ENCODE measurements at regions not wholly inside any gene's neighbourhood (a gene's known extent, or its start where the extent isn't known, plus 50 kb on each side); places are given as distances from the start of the nearest gene placed in this dataset.
"Not testable (repeated sequence)": the region's sequence is repeated elsewhere in the genome, so short reads cannot be mapped to it uniquely, and the experiment has no call there.

DNA sequence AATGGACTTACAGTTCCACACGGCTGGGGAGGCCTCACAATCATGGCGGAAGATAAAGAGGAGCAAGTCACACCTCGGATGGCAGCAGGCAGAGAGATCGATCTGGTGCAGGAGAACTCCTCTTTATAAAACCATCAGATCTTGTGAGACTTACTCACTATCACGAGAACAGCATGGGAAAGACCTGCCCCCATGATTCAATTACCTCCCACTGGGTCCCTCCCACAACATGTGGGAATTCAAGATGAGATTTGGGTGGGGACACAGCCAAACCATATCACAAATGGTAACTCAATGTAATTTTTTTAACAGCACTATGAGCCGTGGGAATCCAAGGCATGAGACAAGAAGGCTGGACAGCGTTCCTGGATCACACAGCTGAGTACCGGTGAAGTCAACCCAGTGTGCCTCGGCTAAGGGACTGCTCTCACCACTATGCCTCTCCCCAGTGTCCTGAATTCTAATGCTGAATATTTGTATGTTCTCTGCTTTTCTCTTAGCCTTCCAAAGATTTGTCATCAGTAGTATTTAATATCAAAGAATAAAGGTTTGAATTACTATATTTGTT is 84.3 kb downstream of the IRS2 start:
- DNase-seq; H3K4me3 ChIP-seq; H3K27me3 ChIP-seq; H3K9me3 ChIP-seq; H3K4me1 ChIP-seq; intact Hi-C loops (cut with DNase I; ENCODE audit: low total_unique reads); H3K36me3 ChIP-seq (ENCODE audit: low read depth, missing control alignments); H3K27ac ChIP-seq: not testable (repeated sequence)
- 83 to 87% methylated on average over 9 of the region's 9 CpGs for WGBS, 2 donors

DNA sequence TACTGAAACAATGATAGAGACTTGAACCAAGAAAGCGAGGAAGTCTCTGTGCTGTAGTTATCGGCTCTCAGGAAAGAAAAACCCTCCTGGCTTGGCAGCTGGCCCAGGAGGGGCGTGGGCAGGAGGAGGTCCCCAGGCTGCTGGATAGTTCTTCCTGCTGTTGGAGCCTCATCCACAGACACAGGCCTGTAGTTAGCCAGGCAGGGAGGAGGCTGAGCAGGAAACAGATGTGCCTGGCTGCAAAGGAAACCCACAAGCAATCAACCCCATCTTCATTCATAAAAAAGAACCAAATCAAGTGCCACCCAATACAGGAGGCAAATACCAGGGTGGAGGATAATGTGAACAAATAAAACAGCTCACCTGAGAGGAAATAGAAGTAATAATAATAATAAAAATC is 86.2 kb downstream of the IRS2 start:
- peak; percentile 62 for DNase-seq
- no peak overlapping the region for H3K27ac ChIP-seq
- no peaks in the 10 kb centered on the region for H3K4me1 ChIP-seq
- no peak for TF ChIP-seq POLR2A (IDR thresholded peaks at IDR 0.05)
- TF ChIP-seq, protein P1, sequence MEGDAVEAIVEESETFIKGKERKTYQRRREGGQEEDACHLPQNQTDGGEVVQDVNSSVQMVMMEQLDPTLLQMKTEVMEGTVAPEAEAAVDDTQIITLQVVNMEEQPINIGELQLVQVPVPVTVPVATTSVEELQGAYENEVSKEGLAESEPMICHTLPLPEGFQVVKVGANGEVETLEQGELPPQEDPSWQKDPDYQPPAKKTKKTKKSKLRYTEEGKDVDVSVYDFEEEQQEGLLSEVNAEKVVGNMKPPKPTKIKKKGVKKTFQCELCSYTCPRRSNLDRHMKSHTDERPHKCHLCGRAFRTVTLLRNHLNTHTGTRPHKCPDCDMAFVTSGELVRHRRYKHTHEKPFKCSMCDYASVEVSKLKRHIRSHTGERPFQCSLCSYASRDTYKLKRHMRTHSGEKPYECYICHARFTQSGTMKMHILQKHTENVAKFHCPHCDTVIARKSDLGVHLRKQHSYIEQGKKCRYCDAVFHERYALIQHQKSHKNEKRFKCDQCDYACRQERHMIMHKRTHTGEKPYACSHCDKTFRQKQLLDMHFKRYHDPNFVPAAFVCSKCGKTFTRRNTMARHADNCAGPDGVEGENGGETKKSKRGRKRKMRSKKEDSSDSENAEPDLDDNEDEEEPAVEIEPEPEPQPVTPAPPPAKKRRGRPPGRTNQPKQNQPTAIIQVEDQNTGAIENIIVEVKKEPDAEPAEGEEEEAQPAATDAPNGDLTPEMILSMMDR (IDR thresholded peaks at IDR 0.05) = no peak
- intact Hi-C loops (cut with DNase I; ENCODE audit: low total_unique reads) = no loop called here
- H3K9me3 ChIP-seq = no peaks in the 10 kb centered on the region
- H3K27me3 ChIP-seq = no peaks in the 10 kb centered on the region
- H3K4me3 ChIP-seq = no peak overlapping the region
- 22 to 40% methylated on average over 3 of the region's 3 CpGs for WGBS, 2 donors
- no peaks in the 10 kb centered on the region for H3K36me3 ChIP-seq (ENCODE audit: low read depth, missing control alignments)

DNA sequence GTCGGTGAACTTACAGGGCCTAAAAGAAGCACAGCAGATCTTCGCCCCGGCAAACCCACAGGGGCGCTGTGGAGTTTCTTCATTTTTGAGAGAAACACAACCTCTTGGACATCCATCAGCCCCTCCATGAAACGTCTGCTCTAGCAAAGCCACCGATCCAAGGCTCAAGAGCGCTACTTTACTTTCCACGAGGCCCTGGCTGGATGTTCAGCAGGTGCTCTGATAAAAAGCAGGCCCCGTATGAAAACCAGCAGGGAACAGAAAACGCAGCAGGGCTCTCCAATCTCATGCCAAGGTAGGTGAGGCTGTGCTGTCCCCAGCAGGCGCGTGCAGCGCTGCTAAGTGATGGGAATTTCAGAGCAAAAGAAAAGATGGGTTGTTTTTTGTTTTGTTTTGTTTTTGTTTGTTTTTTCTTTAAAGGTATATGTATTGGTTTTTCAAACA is 86.7 kb downstream of the IRS2 start:
- WGBS, 2 donors = 89 to 93% methylated on average over 13 of the region's 13 CpGs

DNA sequence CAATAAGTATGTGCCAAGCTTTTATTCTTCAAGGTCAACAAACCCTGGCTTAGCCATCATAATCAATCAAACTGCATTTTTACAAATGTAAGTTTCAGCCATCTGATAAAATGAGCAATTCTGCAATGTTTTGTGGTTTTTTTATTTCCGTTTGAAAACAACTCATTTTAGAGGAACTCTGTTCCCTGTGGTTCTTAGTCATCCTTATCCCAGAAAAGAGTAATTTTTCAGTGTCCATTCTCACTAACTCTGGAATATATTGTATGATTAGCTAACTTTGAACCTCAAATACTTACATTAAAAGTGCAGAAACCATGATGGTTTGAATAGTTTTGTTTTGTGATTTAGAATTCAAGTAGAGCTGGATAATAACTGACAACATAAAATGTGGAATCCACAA is 87.6 kb downstream of the IRS2 start:
- intact Hi-C loops (cut with DNase I; ENCODE audit: low total_unique reads) = no loop called here
- no peak for DNase-seq

More for the DNA sequence above, 86.7 kb downstream of the IRS2 start:
- H3K9me3 ChIP-seq = no peaks in the 10 kb centered on the region
- intact Hi-C loops (cut with DNase I; ENCODE audit: low total_unique reads) = no loop called here
- H3K27me3 ChIP-seq = no peaks in the 10 kb centered on the region
- no peaks in the 10 kb centered on the region for H3K36me3 ChIP-seq (ENCODE audit: low read depth, missing control alignments)
- H3K4me1 ChIP-seq = no peaks in the 10 kb centered on the region
- DNase-seq = no peak
- H3K27ac ChIP-seq = no peak overlapping the region
- TF ChIP-seq, protein P1 (IDR thresholded peaks at IDR 0.05) = no peak
- TF ChIP-seq POLR2A (IDR thresholded peaks at IDR 0.05) = no peak
- no peak overlapping the region for H3K4me3 ChIP-seq

DNA sequence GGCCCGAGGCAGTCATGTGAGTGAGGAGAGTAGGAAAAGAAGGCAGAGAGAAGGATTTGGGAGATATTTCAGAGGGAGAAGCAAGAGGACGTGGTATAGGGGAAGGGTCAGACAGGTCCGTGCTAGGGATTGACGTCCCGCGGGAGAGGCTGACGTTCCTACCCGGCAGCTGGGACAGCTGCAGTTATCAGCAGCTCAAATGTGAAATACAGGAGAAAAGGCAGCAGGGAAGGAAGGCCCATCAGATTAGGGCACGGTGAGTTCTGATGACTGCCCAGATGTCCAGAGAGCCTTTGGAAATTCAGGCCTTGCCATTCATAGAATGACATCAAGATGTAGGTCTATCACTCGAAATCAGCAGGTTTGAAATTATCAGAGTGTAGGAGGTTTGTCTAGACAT is 88.4 kb downstream of the IRS2 start:
- Histone ChIP-seq H3K27ac (no peak overlapping the region), H3K27me3 (no peaks in the 10 kb centered on the region), H3K4me3 (no peak overlapping the region), H3K36me3 (ENCODE audit: low read depth, missing control alignments) (no peaks in the 10 kb centered on the region), H3K9me3 (no peaks in the 10 kb centered on the region), H3K4me1 (no peaks in the 10 kb centered on the region)
- WGBS, 2 donors = 72 to 75% methylated on average over 10 of the region's 10 CpGs
- intact Hi-C loops (cut with DNase I; ENCODE audit: low total_unique reads) = no loop called here
- no peak for DNase-seq
- TF ChIP-seq, protein P1 (IDR thresholded peaks at IDR 0.05) = no peak
- TF ChIP-seq POLR2A (IDR thresholded peaks at IDR 0.05) = no peak

More for the DNA sequence above, 87.6 kb downstream of the IRS2 start:
- Histone ChIP-seq H3K9me3 (no peaks in the 10 kb centered on the region), H3K27me3 (no peaks in the 10 kb centered on the region), H3K4me1 (no peaks in the 10 kb centered on the region), H3K27ac (no peak overlapping the region), H3K4me3 (no peak overlapping the region), H3K36me3 (ENCODE audit: low read depth, missing control alignments) (no peaks in the 10 kb centered on the region)
- no peak for TF ChIP-seq POLR2A (IDR thresholded peaks at IDR 0.05)
- TF ChIP-seq, protein P1 (IDR thresholded peaks at IDR 0.05) = no peak
- WGBS, 2 donors = 76 to 81% methylated on average over 1 of the region's 1 CpG
